Transverse colon (tissue), 4 donors: ENCODE measurements at regions not wholly inside any gene's neighbourhood (a gene's known extent, or its start where the extent isn't known, plus 50 kb on each side); places are given as distances from the start of the nearest gene placed in this dataset.

Source experiments
- DNase-seq: peaks from one replicate; pipeline ENCODE4 v3.0.0-alpha.2; 2019
- H3K27ac ChIP-seq, 4 donors: fragments of 200-600 bp; sonication (generic); 2 replicates each; pipeline ENCODE4 v1.5.1; 2016 to 2018; ENCODE audit warnings: inconsistent platforms in 4 of 4
- H3K27me3 ChIP-seq: fragments of 200-600 bp; sonication (generic); 2 replicates; pipeline ENCODE4 v1.5.1; 2017; ENCODE audit warnings: inconsistent platforms
- H3K36me3 ChIP-seq, 4 donors: fragments of 200-600 bp; sonication (generic); 2 replicates each; pipeline ENCODE4 v1.5.1; 2017 to 2019; ENCODE audit warnings: inconsistent platforms in 4 of 4
- H3K4me1 ChIP-seq, 4 donors: fragments of 200-600 bp; sonication (generic); 2 replicates each; pipeline ENCODE4 v1.5.1; 2017 to 2020; ENCODE audit warnings: inconsistent platforms in 4 of 4
- H3K4me3 ChIP-seq, 4 donors: fragments of 200-600 bp; sonication (generic); 1 replicate in 1 of 4; 2 replicates in 3 of 4; pipeline versions ENCODE4 v1.5.1 to v1.6.1; 2017 to 2019; ENCODE audit warnings: inconsistent platforms in 4 of 4
- H3K9me3 ChIP-seq, 2 donors: fragments of 200-600 bp; sonication (generic); 2 replicates each; pipeline ENCODE4 v1.5.1; 2017 to 2019; ENCODE audit warnings: inconsistent platforms in 2 of 2
- EP300 ChIP-seq: sonication (generic); formaldehyde crosslinking; IDR thresholded peaks from one replicate; pipeline ENCODE4 v1.6.1; 2017; ENCODE audit warnings: antibody characterized with exemption, low read depth
- POLR2A ChIP-seq: fragments of 450-650 bp; IDR thresholded peaks from one replicate; pipeline ENCODE4 v1.6.1; 2016; ENCODE audit warnings: antibody characterized with exemption, mild to moderate bottlenecking, moderate library complexity
- POLR2AphosphoS5 ChIP-seq, 3 donors: sonication (generic); formaldehyde crosslinking; IDR thresholded peaks; one replicate each; pipeline ENCODE4 v1.6.1; 2016; ENCODE audit warnings: antibody characterized with exemption in 3 of 3
- WGBS, 2 donors: methylation state at CpG; one replicate each; pipeline ENCODE4 v1.1.5; 2018; ENCODE audit warnings: low coverage in 1 of 2; 5-methylcytosine and 5-hydroxymethylcytosine counted together
- in situ Hi-C, 4 donors: fragments of 200-750 bp; cut with MboI; loops; one replicate each; pipeline versions ENCODE4 v1.15.0 to v1.15.1; 2017; ENCODE audit warnings: low sequenced_read_pairs in 3 of 4, low pct_ligation_motif_present in 1 of 4, low pct_unique_long_range_greater_than_20kb in 1 of 4
- intact Hi-C: fragments of 100-400 bp; cut with DNase I; formaldehyde crosslinking; loops from one replicate; pipeline ENCODE4 v1.15.1; 2023; ENCODE audit warnings: low total_unique reads
- TF ChIP-seq, protein P1 (sequence below), 5 experiments: fragments of 200-600 bp in 3 of 5; fragments of 450-650 bp in 2 of 5; sonication (generic) in 3 of 5; IDR thresholded peaks; 1 replicate in 2 of 5; 2 replicates in 3 of 5; pipeline ENCODE4 v1.5.1; 2016 to 2017; ENCODE audit warnings: antibody characterized with exemption in 5 of 5, inconsistent platforms in 3 of 5, mild to moderate bottlenecking in 2 of 5, moderate library complexity in 1 of 5

DNA sequence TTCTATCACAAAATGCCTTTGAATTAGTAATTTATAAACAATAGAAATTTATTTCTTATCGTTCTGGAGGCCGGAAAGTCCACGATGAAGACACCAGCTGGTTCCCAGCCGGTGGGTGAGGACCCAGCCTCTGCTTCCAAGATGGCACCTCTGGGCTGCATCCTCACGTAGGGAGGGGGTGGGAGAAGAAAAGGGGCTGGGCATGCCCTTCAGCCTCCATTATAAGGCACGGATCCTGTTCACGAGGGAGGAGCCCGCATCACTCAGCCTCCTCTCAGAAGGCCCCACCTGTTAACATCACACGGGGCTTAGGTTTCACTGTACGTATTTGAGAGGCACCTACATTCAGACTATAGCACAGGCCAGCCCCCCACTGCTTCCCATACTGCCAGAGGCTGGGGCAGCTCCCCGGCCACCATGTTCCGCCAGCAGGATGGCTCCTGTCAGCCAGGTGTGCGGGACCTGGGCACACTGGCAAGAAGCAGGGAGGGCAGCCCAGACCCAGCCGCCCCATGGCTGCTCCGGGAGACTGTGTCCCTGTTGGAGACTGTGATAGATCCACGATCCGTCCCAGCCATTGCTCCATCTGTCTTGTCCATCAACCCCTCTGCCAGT is 131.6 kb downstream of the SOX1 start:
- 70 to 80% methylated on average over 2 to 17 of the region's 17 CpGs for WGBS, 2 donors
- no peak for DNase-seq

DNA sequence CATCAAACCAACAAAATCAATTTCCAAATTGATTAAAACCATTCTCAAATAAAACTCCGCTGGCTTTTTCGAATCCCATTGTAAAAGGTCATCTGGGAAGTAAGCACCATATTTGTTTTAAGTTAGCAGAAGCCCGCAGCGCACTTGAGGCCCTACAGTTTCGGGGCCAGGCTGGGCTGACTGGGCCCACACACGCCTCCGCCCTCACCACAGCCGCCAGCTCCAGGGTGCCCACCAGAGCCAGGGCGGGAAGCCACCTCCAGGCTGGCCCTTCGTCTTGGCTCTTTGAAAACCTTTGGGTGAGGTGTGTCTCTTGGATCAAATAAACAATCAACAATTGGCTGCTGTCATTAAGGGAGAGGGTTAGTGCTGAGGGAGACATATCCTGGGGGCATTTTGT is 133.3 kb downstream of the SOX1 start:
- intact Hi-C loops = no loop called here

More for the DNA sequence above, 131.6 kb downstream of the SOX1 start:
- Histone ChIP-seq H3K4me3 (no peak overlapping the region), H3K27ac (no peak overlapping the region), H3K4me1 (no peaks in the 10 kb centered on the region), H3K9me3 (no peaks in the 10 kb centered on the region), H3K27me3 (peaks cover 19% of the 10 kb centered on the region), H3K36me3 (no peaks in the 10 kb centered on the region)
- no peak for TF ChIP-seq POLR2AphosphoS5 (IDR thresholded peaks at IDR 0.05)
- no peak for TF ChIP-seq EP300
- TF ChIP-seq, protein P1, sequence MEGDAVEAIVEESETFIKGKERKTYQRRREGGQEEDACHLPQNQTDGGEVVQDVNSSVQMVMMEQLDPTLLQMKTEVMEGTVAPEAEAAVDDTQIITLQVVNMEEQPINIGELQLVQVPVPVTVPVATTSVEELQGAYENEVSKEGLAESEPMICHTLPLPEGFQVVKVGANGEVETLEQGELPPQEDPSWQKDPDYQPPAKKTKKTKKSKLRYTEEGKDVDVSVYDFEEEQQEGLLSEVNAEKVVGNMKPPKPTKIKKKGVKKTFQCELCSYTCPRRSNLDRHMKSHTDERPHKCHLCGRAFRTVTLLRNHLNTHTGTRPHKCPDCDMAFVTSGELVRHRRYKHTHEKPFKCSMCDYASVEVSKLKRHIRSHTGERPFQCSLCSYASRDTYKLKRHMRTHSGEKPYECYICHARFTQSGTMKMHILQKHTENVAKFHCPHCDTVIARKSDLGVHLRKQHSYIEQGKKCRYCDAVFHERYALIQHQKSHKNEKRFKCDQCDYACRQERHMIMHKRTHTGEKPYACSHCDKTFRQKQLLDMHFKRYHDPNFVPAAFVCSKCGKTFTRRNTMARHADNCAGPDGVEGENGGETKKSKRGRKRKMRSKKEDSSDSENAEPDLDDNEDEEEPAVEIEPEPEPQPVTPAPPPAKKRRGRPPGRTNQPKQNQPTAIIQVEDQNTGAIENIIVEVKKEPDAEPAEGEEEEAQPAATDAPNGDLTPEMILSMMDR (IDR thresholded peaks at IDR 0.05) = no peak
- TF ChIP-seq POLR2A = no peak
- intact Hi-C loops = no loop called here
- in situ Hi-C loops = no loop called here

DNA sequence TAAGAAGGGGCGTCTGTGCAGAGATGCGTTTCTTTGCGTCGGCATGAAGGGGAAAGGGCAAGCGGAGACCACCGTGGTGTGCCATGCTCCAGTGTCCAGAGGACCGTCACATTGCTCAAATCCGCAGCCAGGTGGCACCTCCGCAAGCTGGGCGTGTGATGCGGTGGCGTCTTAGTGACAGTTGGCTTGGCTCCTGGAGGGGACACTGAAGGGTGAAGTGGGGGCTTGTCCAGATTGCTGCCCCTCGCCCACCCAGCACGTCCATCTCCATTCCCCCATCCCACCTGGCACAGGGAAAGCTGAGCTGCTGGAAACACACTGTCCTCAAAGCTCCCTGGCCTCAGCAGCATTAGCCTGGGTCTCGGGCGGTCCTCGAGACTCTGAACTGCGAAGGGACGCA is 135.3 kb downstream of the SOX1 start:
- in situ Hi-C loops = no loop called here
- no peak for TF ChIP-seq POLR2AphosphoS5 (IDR thresholded peaks at IDR 0.05)
- Histone ChIP-seq H3K27ac (no peak overlapping the region), H3K4me3 (no peak overlapping the region), H3K9me3 (no peaks in the 10 kb centered on the region), H3K4me1 (peaks cover 0 to 9% (median 3%) of the 10 kb centered on the region in 4 donors), H3K36me3 (no peaks in the 10 kb centered on the region), H3K27me3 (peaks cover 53% of the 10 kb centered on the region)
- intact Hi-C loops = no loop called here
- no peak for DNase-seq
- WGBS, 2 donors = 85% methylated on average over 19 of the region's 19 CpGs; no CpG with 5 or more reads in 1 of the 2 donors

More for the DNA sequence above, 133.3 kb downstream of the SOX1 start:
- H3K4me1 ChIP-seq = peaks cover 0 to 8% (median 3%) of the 10 kb centered on the region in 4 donors
- H3K4me3 ChIP-seq = no peak overlapping the region
- in situ Hi-C loops = no loop called here
- H3K9me3 ChIP-seq = no peaks in the 10 kb centered on the region
- WGBS, 2 donors = 90 to 94% methylated on average over 2 to 10 of the region's 10 CpGs
- no peaks in the 10 kb centered on the region for H3K36me3 ChIP-seq
- H3K27me3 ChIP-seq = peaks cover 32% of the 10 kb centered on the region
- DNase-seq = no peak
- TF ChIP-seq, protein P1 (IDR thresholded peaks at IDR 0.05) = no peak
- no peak for TF ChIP-seq EP300
- no peak for TF ChIP-seq POLR2A
- TF ChIP-seq POLR2AphosphoS5 (IDR thresholded peaks at IDR 0.05) = no peak
- no peak overlapping the region for H3K27ac ChIP-seq

DNA sequence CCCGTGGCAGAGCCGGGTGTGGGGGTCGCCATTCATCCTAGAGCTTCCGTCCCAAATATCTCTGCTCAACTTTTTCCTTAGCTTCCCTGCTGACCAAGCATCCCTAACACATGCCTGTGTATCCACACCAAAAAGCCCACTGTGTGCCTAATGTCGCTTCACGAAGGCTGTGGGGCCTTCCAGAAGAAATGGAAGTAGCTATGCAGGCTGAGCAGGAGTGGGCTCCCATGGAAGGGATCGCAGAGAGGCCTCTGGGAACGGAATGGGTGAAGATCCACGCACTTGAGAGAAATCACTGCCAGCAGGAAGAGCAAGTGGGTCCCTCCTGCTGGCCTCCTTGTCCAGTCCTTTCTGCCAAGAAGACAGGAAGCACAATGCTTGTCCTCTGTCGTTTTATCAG is 136.0 kb downstream of the SOX1 start:
- no peak for DNase-seq
- TF ChIP-seq, protein P1 (IDR thresholded peaks at IDR 0.05) = no peak
- TF ChIP-seq POLR2A (no peak), POLR2AphosphoS5 (IDR thresholded peaks at IDR 0.05) (no peak), EP300 (no peak)
- peaks cover 58% of the 10 kb centered on the region for H3K27me3 ChIP-seq
- in situ Hi-C loops (no loop called here), intact Hi-C loops (no loop called here)
- H3K36me3 ChIP-seq = no peaks in the 10 kb centered on the region
- WGBS, 2 donors = 60 to 79% methylated on average over 1 to 10 of the region's 10 CpGs
- no peaks in the 10 kb centered on the region for H3K9me3 ChIP-seq
- H3K27ac ChIP-seq = no peak overlapping the region
- H3K4me3 ChIP-seq = no peak overlapping the region
- peaks cover 0 to 9% (median 3%) of the 10 kb centered on the region in 4 donors for H3K4me1 ChIP-seq

DNA sequence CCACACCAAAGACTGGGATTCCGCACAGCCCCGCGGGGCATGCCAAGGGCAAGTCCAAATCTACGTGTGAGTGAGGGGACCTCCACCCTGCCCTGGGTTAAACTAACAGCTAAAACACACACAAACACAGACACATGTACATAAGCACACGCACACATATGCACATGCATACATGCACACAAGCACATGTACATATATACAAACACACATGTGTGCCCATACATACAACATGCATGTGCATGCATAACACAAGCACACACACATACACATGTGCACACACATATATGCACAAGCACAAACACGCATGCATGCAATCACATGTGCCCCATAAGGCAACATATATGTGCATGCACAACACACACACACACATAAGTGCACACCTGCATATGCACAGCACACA is 136.7 kb downstream of the SOX1 start:
- Histone ChIP-seq H3K36me3 (no peaks in the 10 kb centered on the region), H3K4me3 (no peak overlapping the region), H3K9me3 (no peaks in the 10 kb centered on the region), H3K27me3 (peaks cover 62% of the 10 kb centered on the region), H3K27ac (no peak overlapping the region), H3K4me1 (peaks cover 0 to 9% (median 3%) of the 10 kb centered on the region in 4 donors)
- in situ Hi-C loops = no loop called here
- WGBS, 2 donors = 99% methylated on average over 6 of the region's 6 CpGs; no CpG with 5 or more reads in 1 of the 2 donors
- TF ChIP-seq, protein P1 (IDR thresholded peaks at IDR 0.05) = no peak
- TF ChIP-seq POLR2A (no peak), EP300 (no peak), POLR2AphosphoS5 (IDR thresholded peaks at IDR 0.05) (no peak)
- intact Hi-C loops = no loop called here
- no peak for DNase-seq
